ENCODE measurements at regions not wholly inside any gene's neighbourhood (a gene's known extent, or its start where the extent isn't known, plus 50 kb on each side); places are given as distances from the start of the nearest gene placed in this dataset.

DNA sequence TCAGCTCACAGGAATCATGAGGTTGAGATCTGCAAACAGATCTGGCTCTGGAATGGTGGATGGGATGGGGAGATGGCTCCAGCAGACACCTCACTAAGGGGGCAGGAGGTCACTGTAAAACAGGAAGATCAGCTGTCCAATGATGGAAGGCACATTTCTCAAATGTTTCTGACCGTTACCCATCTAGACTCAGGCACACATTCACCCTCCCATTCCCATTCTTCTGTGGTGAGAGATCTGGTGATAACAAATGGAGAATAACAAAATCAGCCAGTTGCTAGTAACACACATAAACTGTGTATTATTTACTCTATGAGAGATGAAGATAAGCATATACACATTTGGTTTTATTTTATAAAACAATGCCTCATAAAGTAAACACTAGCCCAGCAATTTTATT lies 235.9 kb downstream of the TSHZ3 start:
- DNase-seq: no peak
- Histone ChIP-seq H3K4me1 (ENCODE audit: low read length) (no peaks in the 10 kb centered on the region), H3K36me3 (ENCODE audit: insufficient read depth, low read length) (no peaks in the 10 kb centered on the region)

DNA sequence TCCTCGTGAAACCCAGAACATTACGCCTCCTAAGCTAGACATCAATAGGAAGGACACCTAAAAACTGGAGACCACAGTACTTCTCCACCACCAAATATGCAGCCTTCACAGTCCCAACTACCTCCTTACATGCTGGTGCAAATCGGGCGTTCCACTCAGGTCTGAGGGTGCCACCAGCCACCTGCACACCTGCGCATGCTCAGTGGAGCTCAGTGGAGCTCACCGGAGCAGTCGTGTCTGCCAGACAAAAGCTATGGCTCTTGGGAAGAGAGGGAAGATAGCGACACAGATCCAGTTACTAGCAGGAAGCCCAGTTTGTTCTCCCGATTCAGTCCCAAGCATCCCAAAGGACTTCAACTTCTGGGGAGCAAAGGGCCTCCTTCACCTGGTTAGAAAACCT lies 237.1 kb downstream of the TSHZ3 start:
- Histone ChIP-seq H3K27ac (ENCODE audit: low read length) (no peak overlapping the region), H3K79me2 (ENCODE audit: low read length) (no peaks in the 10 kb centered on the region), H2AFZ (ENCODE audit: low read length) (no peak overlapping the region), H3K36me3 (ENCODE audit: insufficient read depth, low read length) (no peaks in the 10 kb centered on the region), H3K4me3 (ENCODE audit: low read length) (no peak overlapping the region), H3K9me3 (ENCODE audit: low read length) (no peaks in the 10 kb centered on the region), H3K9me2 (replicated peaks; ENCODE audit: insufficient read depth, low read length) (no peaks in the 10 kb centered on the region), H3K9ac (ENCODE audit: low read length) (no peak overlapping the region), H4K20me1 (ENCODE audit: insufficient read depth, low read depth, low read length) (no peaks in the 10 kb centered on the region), H3K4me2 (ENCODE audit: low read depth, low read length, poor library complexity, severe bottlenecking) (no peak overlapping the region), H3K4me1 (ENCODE audit: low read length) (no peaks in the 10 kb centered on the region), H3K27me3 (ENCODE audit: low read length) (no peaks in the 10 kb centered on the region)
- no peak for DNase-seq

More for the DNA sequence above, 235.9 kb downstream of the TSHZ3 start:
- H2AFZ ChIP-seq (ENCODE audit: low read length): no peak overlapping the region
- no peak overlapping the region for H3K4me3 ChIP-seq (ENCODE audit: low read length)
- no peaks in the 10 kb centered on the region for H3K9me2 ChIP-seq (replicated peaks; ENCODE audit: insufficient read depth, low read length)
- no peak overlapping the region for H3K4me2 ChIP-seq (ENCODE audit: low read depth, low read length, poor library complexity, severe bottlenecking)
- H3K79me2 ChIP-seq (ENCODE audit: low read length): no peaks in the 10 kb centered on the region
- H3K27ac ChIP-seq (ENCODE audit: low read length): no peak overlapping the region
- H3K9me3 ChIP-seq (ENCODE audit: low read length): no peaks in the 10 kb centered on the region
- no peak overlapping the region for H3K9ac ChIP-seq (ENCODE audit: low read length)
- no peaks in the 10 kb centered on the region for H3K27me3 ChIP-seq (ENCODE audit: low read length)
- no peaks in the 10 kb centered on the region for H4K20me1 ChIP-seq (ENCODE audit: insufficient read depth, low read depth, low read length)

DNA sequence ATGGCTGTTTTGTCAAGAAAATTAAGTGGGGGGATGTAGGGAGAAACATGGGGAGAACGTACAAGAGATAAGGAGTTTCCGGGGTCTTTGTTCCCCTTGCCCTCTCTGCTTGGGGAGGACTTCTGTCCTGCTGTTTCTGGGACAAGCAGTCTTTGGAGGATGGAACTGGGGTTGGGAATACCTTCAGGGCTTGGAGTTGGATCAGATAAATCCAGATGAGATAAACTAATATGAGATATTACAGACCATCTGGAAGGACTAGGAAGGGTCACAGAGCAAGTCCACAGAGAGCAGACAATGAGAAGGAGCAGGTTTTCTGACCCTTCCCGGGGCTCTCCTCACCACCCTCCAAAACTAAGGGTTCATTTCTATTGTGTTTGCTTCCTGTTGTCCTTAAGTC lies 237.5 kb downstream of the TSHZ3 start:
- Histone ChIP-seq H3K27me3 (ENCODE audit: low read length) (no peaks in the 10 kb centered on the region), H3K27ac (ENCODE audit: low read length) (no peak overlapping the region), H3K4me3 (ENCODE audit: low read length) (no peak overlapping the region), H3K36me3 (ENCODE audit: insufficient read depth, low read length) (no peaks in the 10 kb centered on the region), H3K4me1 (ENCODE audit: low read length) (no peaks in the 10 kb centered on the region), H3K9me3 (ENCODE audit: low read length) (no peaks in the 10 kb centered on the region), H4K20me1 (ENCODE audit: insufficient read depth, low read depth, low read length) (no peaks in the 10 kb centered on the region), H3K9ac (ENCODE audit: low read length) (no peak overlapping the region), H3K9me2 (replicated peaks; ENCODE audit: insufficient read depth, low read length) (no peaks in the 10 kb centered on the region), H3K79me2 (ENCODE audit: low read length) (no peaks in the 10 kb centered on the region), H2AFZ (ENCODE audit: low read length) (no peak overlapping the region), H3K4me2 (ENCODE audit: low read depth, low read length, poor library complexity, severe bottlenecking) (no peak overlapping the region)
- no peak for DNase-seq

DNA sequence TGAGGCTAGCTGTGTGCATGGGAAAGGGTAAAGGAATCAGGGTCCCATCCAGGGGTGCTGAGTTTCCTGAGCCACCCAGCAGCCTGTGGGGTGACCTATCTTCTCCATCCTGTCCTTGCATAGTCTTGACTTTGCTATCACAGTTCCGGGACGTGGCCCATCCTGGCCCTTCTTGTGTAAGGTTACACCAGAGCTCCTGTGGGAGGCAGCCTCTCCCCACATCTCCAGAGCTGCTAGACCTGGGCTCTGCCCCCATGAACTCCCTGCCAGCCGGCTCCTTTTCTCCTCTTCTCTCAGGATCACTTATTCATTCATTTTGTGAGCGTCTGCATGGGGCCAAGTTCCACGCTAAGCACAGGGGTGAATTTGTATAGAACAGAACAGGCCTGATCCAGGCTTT lies 238.9 kb downstream of the TSHZ3 start:
- H3K27me3 ChIP-seq (ENCODE audit: low read length): no peaks in the 10 kb centered on the region
- H3K36me3 ChIP-seq (ENCODE audit: insufficient read depth, low read length): no peaks in the 10 kb centered on the region
- no peaks in the 10 kb centered on the region for H3K4me1 ChIP-seq (ENCODE audit: low read length)
- no peaks in the 10 kb centered on the region for H3K9me2 ChIP-seq (replicated peaks; ENCODE audit: insufficient read depth, low read length)
- H3K4me3 ChIP-seq (ENCODE audit: low read length): no peak overlapping the region
- no peak overlapping the region for H3K27ac ChIP-seq (ENCODE audit: low read length)
- DNase-seq: no peak
- no peaks in the 10 kb centered on the region for H3K9me3 ChIP-seq (ENCODE audit: low read length)
- H4K20me1 ChIP-seq (ENCODE audit: insufficient read depth, low read depth, low read length): no peaks in the 10 kb centered on the region
- H3K9ac ChIP-seq (ENCODE audit: low read length): no peak overlapping the region
- H3K79me2 ChIP-seq (ENCODE audit: low read length): no peaks in the 10 kb centered on the region
- no peak overlapping the region for H3K4me2 ChIP-seq (ENCODE audit: low read depth, low read length, poor library complexity, severe bottlenecking)
- H2AFZ ChIP-seq (ENCODE audit: low read length): no peak overlapping the region

DNA sequence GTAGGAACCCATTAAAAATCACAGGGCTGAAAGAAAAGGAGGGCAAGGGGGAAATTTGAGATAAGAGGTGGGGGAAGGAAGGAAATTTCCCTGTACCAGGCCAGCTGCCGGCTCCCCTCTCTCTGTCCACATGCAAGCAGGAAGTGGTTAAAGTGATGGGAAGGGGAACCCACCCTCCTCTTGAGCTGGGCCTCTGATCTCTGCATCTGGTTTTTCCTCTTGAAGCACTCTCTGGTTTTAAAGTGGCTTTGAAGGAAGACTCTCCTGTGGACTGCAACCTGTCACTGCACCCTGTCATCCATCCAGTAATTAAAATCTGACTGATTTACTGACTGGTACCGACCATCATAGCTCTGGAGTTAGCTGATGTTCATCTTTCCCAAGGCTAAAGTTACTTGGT lies 239.6 kb downstream of the TSHZ3 start:
- H3K9me3 ChIP-seq (ENCODE audit: low read length): no peaks in the 10 kb centered on the region
- no peak for DNase-seq
- H3K27me3 ChIP-seq (ENCODE audit: low read length): no peaks in the 10 kb centered on the region
- no peak overlapping the region for H3K27ac ChIP-seq (ENCODE audit: low read length)
- no peak overlapping the region for H2AFZ ChIP-seq (ENCODE audit: low read length)
- no peak overlapping the region for H3K4me2 ChIP-seq (ENCODE audit: low read depth, low read length, poor library complexity, severe bottlenecking)
- H4K20me1 ChIP-seq (ENCODE audit: insufficient read depth, low read depth, low read length): no peaks in the 10 kb centered on the region
- H3K4me3 ChIP-seq (ENCODE audit: low read length): no peak overlapping the region
- no peaks in the 10 kb centered on the region for H3K36me3 ChIP-seq (ENCODE audit: insufficient read depth, low read length)
- H3K4me1 ChIP-seq (ENCODE audit: low read length): no peaks in the 10 kb centered on the region
- H3K79me2 ChIP-seq (ENCODE audit: low read length): no peaks in the 10 kb centered on the region
- no peaks in the 10 kb centered on the region for H3K9me2 ChIP-seq (replicated peaks; ENCODE audit: insufficient read depth, low read length)
- no peak overlapping the region for H3K9ac ChIP-seq (ENCODE audit: low read length)

DNA sequence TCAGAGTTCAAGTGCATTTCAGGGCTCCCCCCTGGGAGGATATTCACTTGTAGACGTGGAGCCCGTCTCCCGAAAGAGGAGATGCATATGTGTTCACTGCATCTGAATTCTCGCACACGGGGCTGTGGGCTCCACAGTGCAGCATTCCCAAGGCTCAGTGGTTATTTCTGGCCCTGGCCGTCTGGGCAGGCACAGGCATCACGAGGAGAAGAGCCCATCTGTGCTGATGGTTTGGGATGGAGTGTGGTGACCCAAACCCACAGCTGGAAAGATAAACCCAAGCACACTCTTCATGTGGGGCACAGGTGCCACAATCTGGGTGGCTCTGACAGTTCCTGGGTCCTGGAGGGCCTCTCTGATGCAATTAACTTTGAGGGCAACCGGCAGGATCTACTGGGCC lies 242.1 kb downstream of the TSHZ3 start:
- DNase-seq: no peak
- no peak overlapping the region for H2AFZ ChIP-seq (ENCODE audit: low read length)
- no peaks in the 10 kb centered on the region for H3K79me2 ChIP-seq (ENCODE audit: low read length)
- H3K9me3 ChIP-seq (ENCODE audit: low read length): no peaks in the 10 kb centered on the region
- H3K4me1 ChIP-seq (ENCODE audit: low read length): no peaks in the 10 kb centered on the region
- no peaks in the 10 kb centered on the region for H4K20me1 ChIP-seq (ENCODE audit: insufficient read depth, low read depth, low read length)
- no peak overlapping the region for H3K4me2 ChIP-seq (ENCODE audit: low read depth, low read length, poor library complexity, severe bottlenecking)
- H3K36me3 ChIP-seq (ENCODE audit: insufficient read depth, low read length): no peaks in the 10 kb centered on the region
- no peaks in the 10 kb centered on the region for H3K9me2 ChIP-seq (replicated peaks; ENCODE audit: insufficient read depth, low read length)
- H3K9ac ChIP-seq (ENCODE audit: low read length): no peak overlapping the region
- H3K4me3 ChIP-seq (ENCODE audit: low read length): no peak overlapping the region
- no peak overlapping the region for H3K27ac ChIP-seq (ENCODE audit: low read length)
- H3K27me3 ChIP-seq (ENCODE audit: low read length): no peaks in the 10 kb centered on the region

DNA sequence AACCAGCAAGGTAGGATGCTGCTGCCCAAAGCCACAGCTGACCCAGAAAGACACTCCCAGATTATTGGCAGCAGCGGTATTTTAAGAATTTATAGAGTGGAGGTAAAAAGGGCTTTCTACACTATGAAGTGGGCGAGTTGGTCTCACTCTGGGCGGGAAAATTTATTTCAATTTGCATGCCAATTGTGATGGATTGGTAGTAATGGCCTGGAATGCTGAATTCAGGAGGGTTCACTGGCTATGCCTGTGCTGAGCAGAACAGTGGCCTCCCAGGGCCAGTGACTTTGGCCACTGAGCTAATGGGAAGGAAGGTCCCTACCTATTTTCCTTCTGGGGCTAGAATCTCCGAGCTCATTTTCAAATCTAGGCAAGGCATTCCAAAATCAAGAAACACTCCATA lies 243.5 kb downstream of the TSHZ3 start:
- no peaks in the 10 kb centered on the region for H3K9me3 ChIP-seq (ENCODE audit: low read length)
- no peaks in the 10 kb centered on the region for H3K27me3 ChIP-seq (ENCODE audit: low read length)
- H3K9me2 ChIP-seq (replicated peaks; ENCODE audit: insufficient read depth, low read length): no peaks in the 10 kb centered on the region
- no peaks in the 10 kb centered on the region for H3K36me3 ChIP-seq (ENCODE audit: insufficient read depth, low read length)
- H4K20me1 ChIP-seq (ENCODE audit: insufficient read depth, low read depth, low read length): no peaks in the 10 kb centered on the region
- no peaks in the 10 kb centered on the region for H3K4me1 ChIP-seq (ENCODE audit: low read length)
- H3K4me2 ChIP-seq (ENCODE audit: low read depth, low read length, poor library complexity, severe bottlenecking): no peak overlapping the region
- H3K79me2 ChIP-seq (ENCODE audit: low read length): no peaks in the 10 kb centered on the region
- no peak for DNase-seq
- no peak overlapping the region for H3K27ac ChIP-seq (ENCODE audit: low read length)
- H3K9ac ChIP-seq (ENCODE audit: low read length): no peak overlapping the region
- no peak overlapping the region for H2AFZ ChIP-seq (ENCODE audit: low read length)
- H3K4me3 ChIP-seq (ENCODE audit: low read length): no peak overlapping the region

DNA sequence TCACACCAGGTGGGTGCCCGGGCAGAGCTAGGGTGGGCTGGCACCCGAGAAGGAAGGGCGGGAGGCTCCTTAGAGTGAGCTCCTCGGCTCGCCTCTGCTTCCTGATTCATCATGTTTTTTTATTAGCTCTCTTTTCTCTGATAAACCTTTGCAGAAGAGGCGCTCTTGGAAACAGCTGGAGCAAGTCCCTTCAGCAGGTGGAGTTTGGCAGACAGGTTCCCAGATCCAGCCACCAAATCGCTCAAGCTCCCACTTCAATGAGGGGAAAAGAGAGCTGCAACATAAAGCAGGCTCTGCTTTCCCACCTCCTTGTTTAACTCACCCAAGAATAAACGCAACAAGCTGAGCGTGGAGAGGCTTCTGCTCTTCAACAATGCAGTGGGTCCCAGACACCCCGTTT lies 244.8 kb downstream of the TSHZ3 start:
- no peaks in the 10 kb centered on the region for H3K36me3 ChIP-seq (ENCODE audit: insufficient read depth, low read length)
- no peak for DNase-seq
- no peak overlapping the region for H3K9ac ChIP-seq (ENCODE audit: low read length)
- no peak overlapping the region for H3K4me3 ChIP-seq (ENCODE audit: low read length)
- H3K9me3 ChIP-seq (ENCODE audit: low read length): no peaks in the 10 kb centered on the region
- no peak overlapping the region for H2AFZ ChIP-seq (ENCODE audit: low read length)
- no peak overlapping the region for H3K27ac ChIP-seq (ENCODE audit: low read length)
- no peak overlapping the region for H3K4me2 ChIP-seq (ENCODE audit: low read depth, low read length, poor library complexity, severe bottlenecking)
- H3K4me1 ChIP-seq (ENCODE audit: low read length): no peaks in the 10 kb centered on the region
- H3K9me2 ChIP-seq (replicated peaks; ENCODE audit: insufficient read depth, low read length): no peaks in the 10 kb centered on the region
- H3K27me3 ChIP-seq (ENCODE audit: low read length): no peaks in the 10 kb centered on the region
- H4K20me1 ChIP-seq (ENCODE audit: insufficient read depth, low read depth, low read length): no peaks in the 10 kb centered on the region
- no peaks in the 10 kb centered on the region for H3K79me2 ChIP-seq (ENCODE audit: low read length)

DNA sequence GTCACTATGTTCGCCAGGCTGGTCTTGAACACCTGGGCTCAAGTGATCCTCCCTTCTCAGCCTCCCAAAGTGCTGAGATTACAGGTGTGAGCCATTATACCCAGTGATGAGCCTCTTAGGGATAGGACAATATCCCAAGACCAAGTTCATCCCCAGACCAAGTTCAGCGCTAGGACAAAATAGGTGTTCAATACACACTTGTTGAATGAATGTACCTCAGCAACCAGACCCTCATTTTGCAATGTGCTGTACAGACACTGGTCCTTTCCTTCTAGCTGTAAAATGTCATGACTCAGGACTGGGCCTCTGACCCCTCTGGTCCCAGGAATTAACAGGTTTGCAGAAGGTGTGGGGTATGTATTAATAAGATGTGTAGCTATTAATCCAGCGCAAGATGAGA lies 246.0 kb downstream of the TSHZ3 start:
- Histone ChIP-seq H3K36me3 (ENCODE audit: insufficient read depth, low read length) (no peaks in the 10 kb centered on the region), H3K4me2 (ENCODE audit: low read depth, low read length, poor library complexity, severe bottlenecking) (no peak overlapping the region), H3K4me3 (ENCODE audit: low read length) (no peak overlapping the region), H3K79me2 (ENCODE audit: low read length) (no peaks in the 10 kb centered on the region), H4K20me1 (ENCODE audit: insufficient read depth, low read depth, low read length) (no peaks in the 10 kb centered on the region), H3K27me3 (ENCODE audit: low read length) (no peaks in the 10 kb centered on the region), H2AFZ (ENCODE audit: low read length) (no peak overlapping the region), H3K27ac (ENCODE audit: low read length) (no peak overlapping the region), H3K9me2 (replicated peaks; ENCODE audit: insufficient read depth, low read length) (no peaks in the 10 kb centered on the region), H3K9me3 (ENCODE audit: low read length) (no peaks in the 10 kb centered on the region), H3K4me1 (ENCODE audit: low read length) (no peaks in the 10 kb centered on the region), H3K9ac (ENCODE audit: low read length) (no peak overlapping the region)
- no peak for DNase-seq

All from Karpas-422 (cell line).